IMR-90 (cell line): ENCODE measurements at regions not wholly inside any gene's neighbourhood (a gene's known extent, or its start where the extent isn't known, plus 50 kb on each side); places are given as distances from the start of the nearest gene placed in this dataset.

Experiments used
- ATAC-seq: fragments of 200-7000 bp; cut with Tn5 transposase; 2 replicates; pipeline ENCODE4 v1.9.1; 2020; ENCODE audit warnings: low read depth, mild to moderate bottlenecking, moderate library complexity
- BruUV-seq: library from RNA; stranded (reverse); fragments of 400-500 nt; replicated peaks from 2 replicates; lab custom pipeline; 2021; lab: Mats Ljungman, UMichigan
- CTCF ChIA-PET: fragments of 300-600 bp; formaldehyde crosslinking; extraction: SDS; loops from one replicate; lab custom pipeline; 2021; ENCODE audit warnings: antibody characterized with exemption; lab: Yijun Ruan, JAX
- POLR2A ChIA-PET: fragments of 300-600 bp; sonication (Branson Sonifier 250); formaldehyde crosslinking; loops from one replicate; lab custom pipeline; 2022; ENCODE audit warnings: antibody characterized with exemption; ENCODE audit not compliant: unreplicated experiment; lab: Charles Lee
- DNase-seq: peaks from one replicate; pipeline ENCODE4 v3.0.0; 2013
- H2AFZ ChIP-seq: replicated peaks from 2 replicates; pipeline ENCODE3; 2013; ENCODE audit warnings: low read length, mild to moderate bottlenecking; ENCODE audit not compliant: poor library complexity
- H2AK5ac ChIP-seq: 2 replicates; pipeline ENCODE4 v1.6.1; 2013; ENCODE audit warnings: low read depth, low read length, inconsistent platforms
- H2AK9ac ChIP-seq: replicated peaks from 2 replicates; pipeline ENCODE3; 2013; ENCODE audit warnings: mild to moderate bottlenecking, low read depth, low read length, moderate library complexity; ENCODE audit not compliant: poor library complexity
- H2BK120ac ChIP-seq: 2 replicates; pipeline ENCODE4 v1.6.1; 2013; ENCODE audit warnings: low read depth, low read length, inconsistent platforms
- H2BK15ac ChIP-seq: 3 replicates; pipeline ENCODE4 v1.6.1; 2013; ENCODE audit warnings: low read depth, low read length, inconsistent platforms
- H2BK20ac ChIP-seq: 2 replicates; pipeline ENCODE4 v1.6.1; 2013; ENCODE audit warnings: low read depth, mild to moderate bottlenecking, inconsistent platforms, low read length, moderate library complexity
- H2BK5ac ChIP-seq: 2 replicates; pipeline ENCODE4 v1.6.1; 2013; ENCODE audit warnings: mild to moderate bottlenecking, low read depth, low read length, inconsistent platforms; ENCODE audit not compliant: poor library complexity, severe bottlenecking
- H3K14ac ChIP-seq: replicated peaks from 2 replicates; pipeline ENCODE4 v1.6.1; 2013; ENCODE audit warnings: low read depth, low read length, inconsistent platforms
- H3K18ac ChIP-seq: 2 replicates; pipeline ENCODE4 v1.6.1; 2013; ENCODE audit warnings: low read depth, low read length, control low read depth
- H3K23ac ChIP-seq: 2 replicates; pipeline ENCODE4 v1.6.1; 2013; ENCODE audit warnings: low read depth, low read length, inconsistent platforms
- H3K27ac ChIP-seq: 2 replicates; pipeline ENCODE4 v1.5.1; 2013; ENCODE audit warnings: mild to moderate bottlenecking, control low read depth, low read length; ENCODE audit not compliant: insufficient read depth
- H3K27me3 ChIP-seq: 2 replicates; pipeline ENCODE4 v1.6.1; 2013; ENCODE audit warnings: low read length; ENCODE audit not compliant: control insufficient read depth, insufficient read depth
- H3K36me3 ChIP-seq: 2 replicates; pipeline ENCODE4 v1.6.1; 2013; ENCODE audit warnings: low read length, mixed read lengths; ENCODE audit not compliant: control insufficient read depth, insufficient read depth
- H3K4ac ChIP-seq: 2 replicates; pipeline ENCODE4 v1.6.1; 2013; ENCODE audit warnings: low read depth, low read length, inconsistent platforms
- H3K4me1 ChIP-seq: 2 replicates; pipeline ENCODE4 v1.6.1; 2013; ENCODE audit warnings: low read length, mixed read lengths; ENCODE audit not compliant: control insufficient read depth, insufficient read depth
- H3K4me2 ChIP-seq: 2 replicates; pipeline ENCODE4 v1.6.1; 2013; ENCODE audit warnings: low read depth, mild to moderate bottlenecking, control low read depth, low read length, moderate library complexity
- H3K4me3 ChIP-seq: 2 replicates; pipeline ENCODE4 v1.5.1; 2013; ENCODE audit warnings: low read depth, mild to moderate bottlenecking, control low read depth, low read length, moderate library complexity; ENCODE audit not compliant: insufficient read depth
- H3K56ac ChIP-seq: 2 replicates; pipeline ENCODE4 v1.6.1; 2013; ENCODE audit warnings: low read length, inconsistent platforms; ENCODE audit not compliant: insufficient read depth; ENCODE audit errors: extremely low read depth
- H3K79me1 ChIP-seq, 2 experiments: 2 replicates each; pipeline ENCODE4 v1.6.1; 2013; ENCODE audit warnings: low read length in 2 of 2, inconsistent platforms in 1 of 2, low read depth in 1 of 2
- H3K9ac ChIP-seq: 2 replicates; pipeline ENCODE4 v1.6.1; 2013; ENCODE audit warnings: low read depth, low read length, control low read depth
- H3K9me1 ChIP-seq: 2 replicates; pipeline ENCODE4 v1.6.1; 2013; ENCODE audit warnings: low read length, inconsistent platforms; ENCODE audit not compliant: insufficient read depth
- H3K9me3 ChIP-seq: 2 replicates; pipeline ENCODE4 v1.6.1; 2013; ENCODE audit warnings: low read length; ENCODE audit not compliant: control insufficient read depth, insufficient read depth
- H4K20me1 ChIP-seq: 2 replicates; pipeline ENCODE4 v1.6.1; 2013; ENCODE audit warnings: low read length, inconsistent platforms; ENCODE audit not compliant: insufficient read depth
- H4K5ac ChIP-seq: 2 replicates; pipeline ENCODE4 v1.6.1; 2013; ENCODE audit warnings: mild to moderate bottlenecking, low read depth, low read length, control low read depth
- H4K8ac ChIP-seq, 2 experiments: 2 replicates each; pipeline ENCODE4 v1.6.1; 2013; ENCODE audit warnings: low read depth in 2 of 2, low read length in 2 of 2, control low read depth in 1 of 2, inconsistent platforms in 1 of 2
- H4K91ac ChIP-seq: 2 replicates; pipeline ENCODE4 v1.6.1; 2013; ENCODE audit warnings: low read depth, low read length, inconsistent platforms; ENCODE audit not compliant: insufficient read depth
- MXI1 ChIP-seq: IDR thresholded peaks from 2 replicates; pipeline ENCODE4 v1.6.1; 2012; ENCODE audit warnings: low read depth, mild to moderate bottlenecking, low read length, moderate library complexity, borderline replicate concordance
- RAD21 ChIP-seq: IDR thresholded peaks from 2 replicates; pipeline ENCODE4 v1.6.1; 2012; ENCODE audit warnings: low read length, improper control_type of control experiment
- WGBS, 2 experiments: methylation state at CpG; one replicate each; pipeline versions ENCODE4 v1.1.5 to v1.1.7; 2013; ENCODE audit warnings: missing lambda C conversion rate in 2 of 2; ENCODE audit not compliant: insufficient read length in 1 of 2; ENCODE audit errors: extremely low coverage in 2 of 2; 5-methylcytosine and 5-hydroxymethylcytosine counted together
- dilution Hi-C: fragments of 300-500 bp; cut with HindIII; formaldehyde crosslinking; loops from one replicate; pipeline ENCODE4 v1.14.3; 2018; ENCODE audit warnings: low sequenced_read_pairs; ENCODE audit not compliant: unreplicated experiment
- in situ Hi-C: fragments of 300-500 bp; cut with MboI; formaldehyde crosslinking; loops from 3 replicates; pipeline ENCODE4 v1.14.3; 2019; ENCODE audit warnings: low sequenced_read_pairs, inconsistent platforms, mixed read lengths
- intact Hi-C: fragments of 100-400 bp; cut with micrococcal nuclease; formaldehyde crosslinking; loops from 2 replicates; pipeline ENCODE4 v1.10.0; 2022

DNA sequence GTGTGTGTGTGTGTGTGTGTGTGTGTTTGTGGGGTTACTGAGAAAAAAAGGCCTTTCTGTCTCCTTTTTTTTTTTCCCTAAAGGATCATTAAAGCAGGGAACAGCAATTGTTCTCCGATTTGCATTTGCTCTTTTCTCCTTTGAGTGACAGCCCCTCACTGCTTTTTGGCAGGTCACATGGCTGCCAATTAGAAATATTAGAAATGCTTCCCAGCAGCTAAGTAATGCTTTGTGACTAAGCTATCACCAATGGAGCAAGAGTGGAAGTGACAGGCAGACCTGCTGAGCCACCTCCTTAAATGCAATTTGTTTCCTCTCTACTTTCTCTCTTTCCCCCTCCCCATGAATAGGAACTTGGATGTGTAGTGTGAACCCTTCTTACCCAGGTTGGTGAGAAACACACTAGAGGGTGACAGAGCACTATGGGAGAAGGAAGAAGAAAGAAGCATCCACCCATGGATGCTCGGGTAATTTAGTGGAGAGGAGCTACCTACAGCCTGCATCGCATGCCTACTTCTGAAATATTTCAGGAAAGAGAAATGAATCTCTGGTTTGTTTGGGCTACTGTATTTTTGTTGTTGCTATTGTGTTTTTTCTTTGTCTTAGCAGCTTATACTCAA, 165.2 kb upstream of the PDZRN3 start:
- intact Hi-C loops: loop anchor here (5.0 kb wide), 2 partner anchors 57 to 168 kb away; partner anchors contain the start of gene PDZRN3
- ATAC-seq: no peak
- TF ChIP-seq MXI1 (no peak), RAD21 (0 out of 2 replicates have a peak, but pooled peaks have one; percentile 4)

More for the DNA sequence above, 165.2 kb upstream of the PDZRN3 start:
- H2BK5ac ChIP-seq: no peak overlapping the region
- H3K4me2 ChIP-seq: no peak overlapping the region
- in situ Hi-C loops: loop anchor here (10.0 kb wide), 1 partner anchor 275 kb away; no protein-coding TSS in a partner anchor
- no peak for DNase-seq
- no peaks in the 10 kb centered on the region for H3K9me3 ChIP-seq
- H2BK20ac ChIP-seq: peak overlapping the region; percentile 50
- peak overlapping the region; percentile 48 for H2BK120ac ChIP-seq
- 0 out of 2 replicates have a peak overlapping the region, but pooled peaks have one; percentile 24 for H4K91ac ChIP-seq
- no peak overlapping the region for H2AK9ac ChIP-seq
- 100% methylated on average over 1 of the region's 3 CpGs; no CpG with 5 or more reads in 1 of the 2 experiments for WGBS, 2 experiments
- H3K9me1 ChIP-seq: no peaks in the 10 kb centered on the region; the same call in 1 of the 2 replicates
- no peak overlapping the region for H2BK15ac ChIP-seq
- H4K20me1 ChIP-seq: no peaks in the 10 kb centered on the region
- no peaks in the 10 kb centered on the region for H3K27me3 ChIP-seq
- H3K79me1 ChIP-seq: no peaks in the 10 kb centered on the region
- ChIA-PET POLR2A (no interaction called here), CTCF (interaction anchor here (0.6 to 0.9 kb wide), 2 partner anchors 58 to 67 kb away, joined by 3 to 6 read pairs; no protein-coding TSS in a partner anchor)
- H3K14ac ChIP-seq: no peak overlapping the region
- dilution Hi-C loops: no loop called here
- H3K4me3 ChIP-seq: no peak overlapping the region
- peak overlapping the region in 1 of 2 experiments; percentile 0; a peak in 1 of 4 replicates for H4K8ac ChIP-seq
- H3K9ac ChIP-seq: no peak overlapping the region
- no peaks in the 10 kb centered on the region for H3K36me3 ChIP-seq
- H2AK5ac ChIP-seq: peak overlapping the region; percentile 65; the same call in 1 of the 2 replicates
- no peak overlapping the region for H3K23ac ChIP-seq
- no peak overlapping the region for H3K18ac ChIP-seq
- BruUV-seq: no TSS peak
- no peak overlapping the region for H3K27ac ChIP-seq
- H2AFZ ChIP-seq: peak overlapping the region; percentile 54
- no peak overlapping the region for H4K5ac ChIP-seq
- H3K4me1 ChIP-seq: 0 out of 2 replicates have a peak, but pooled peaks cover 2% of the 10 kb centered on the region
- H3K4ac ChIP-seq: no peak overlapping the region
- no peak overlapping the region for H3K56ac ChIP-seq
